HepG2 (cell line): ENCODE measurements at regions not wholly inside any gene's neighbourhood (a gene's known extent, or its start where the extent isn't known, plus 50 kb on each side); places are given as distances from the start of the nearest gene placed in this dataset.

Experiments used
- BRF2 ChIP-seq: sonication (generic); formaldehyde crosslinking; IDR thresholded peaks from 2 replicates; pipeline ENCODE4 v1.8.1; 2022; ENCODE audit warnings: mild to moderate bottlenecking, missing genetic modification reagents
- JDP2 ChIP-seq: sonication (generic); formaldehyde crosslinking; IDR thresholded peaks from 2 replicates; pipeline ENCODE4 v1.8.1; 2022; ENCODE audit warnings: missing genetic modification reagents, borderline replicate concordance
- KLF11 ChIP-seq: IDR thresholded peaks from 2 replicates; pipeline ENCODE4 v1.6.1; 2016; ENCODE audit warnings: missing compliant biosample characterization
- KLF9 ChIP-seq: IDR thresholded peaks from 2 replicates; pipeline ENCODE4 v1.6.1; 2016; ENCODE audit warnings: low read depth
- NR2F6 ChIP-seq, 2 experiments: IDR thresholded peaks; 2 replicates each; pipeline ENCODE4 v1.6.1; 2016; ENCODE audit warnings: antibody characterized with exemption in 1 of 2, mild to moderate bottlenecking in 1 of 2
- PBX3 ChIP-seq: sonication (generic); formaldehyde crosslinking; IDR thresholded peaks from 2 replicates; pipeline ENCODE4 v1.8.1; 2023; ENCODE audit warnings: missing genetic modification reagents, inconsistent platforms, borderline replicate concordance
- PHF8 ChIP-seq: sonication (generic); formaldehyde crosslinking; IDR thresholded peaks from 2 replicates; pipeline ENCODE4 v1.5.0; 2020; ENCODE audit warnings: missing genetic modification reagents
- TOPORS ChIP-seq: sonication (generic); formaldehyde crosslinking; IDR thresholded peaks from 2 replicates; pipeline ENCODE4 v1.8.0; 2023; ENCODE audit warnings: mild to moderate bottlenecking, missing genetic modification reagents
- ZFP36L2 ChIP-seq: sonication (generic); formaldehyde crosslinking; IDR thresholded peaks from 2 replicates; pipeline ENCODE4 v1.4.0; 2020; ENCODE audit warnings: missing genetic modification reagents
- ZNF782 ChIP-seq: sonication (generic); formaldehyde crosslinking; IDR thresholded peaks from 2 replicates; pipeline ENCODE4 v1.4.0; 2020; ENCODE audit warnings: missing genetic modification reagents, mild to moderate bottlenecking, borderline replicate concordance
- TF ChIP-seq, protein P1 (sequence below): sonication (generic); formaldehyde crosslinking; IDR thresholded peaks from 2 replicates; pipeline ENCODE4 v1.4.0; 2020; ENCODE audit warnings: missing genetic modification reagents
- TF ChIP-seq, protein P2 (sequence below): sonication (generic); formaldehyde crosslinking; IDR thresholded peaks from 2 replicates; pipeline ENCODE4 v1.5.1; 2020; ENCODE audit warnings: missing genetic modification reagents, mild to moderate bottlenecking, borderline replicate concordance

DNA sequence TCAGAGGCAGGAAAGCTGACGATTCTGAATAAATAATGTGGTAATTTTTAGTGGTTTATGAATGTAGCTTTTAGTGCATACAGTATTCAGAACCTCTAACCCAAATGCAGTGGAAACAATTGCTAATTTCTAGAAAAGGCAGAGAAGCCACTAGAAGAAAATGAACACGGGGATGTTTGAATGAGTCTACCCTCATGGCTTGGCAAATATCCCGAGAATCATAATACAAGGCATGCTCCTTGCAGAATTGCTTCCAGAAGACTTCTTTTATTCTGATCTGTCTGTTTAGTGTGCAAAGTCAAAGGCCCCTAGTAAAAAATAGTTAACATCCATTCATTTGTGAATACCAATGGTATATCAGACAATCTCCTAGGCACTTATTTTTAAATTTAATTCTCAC is 246.8 kb downstream of the LMO4 start (continued):
- TF ChIP-seq, protein P1, sequence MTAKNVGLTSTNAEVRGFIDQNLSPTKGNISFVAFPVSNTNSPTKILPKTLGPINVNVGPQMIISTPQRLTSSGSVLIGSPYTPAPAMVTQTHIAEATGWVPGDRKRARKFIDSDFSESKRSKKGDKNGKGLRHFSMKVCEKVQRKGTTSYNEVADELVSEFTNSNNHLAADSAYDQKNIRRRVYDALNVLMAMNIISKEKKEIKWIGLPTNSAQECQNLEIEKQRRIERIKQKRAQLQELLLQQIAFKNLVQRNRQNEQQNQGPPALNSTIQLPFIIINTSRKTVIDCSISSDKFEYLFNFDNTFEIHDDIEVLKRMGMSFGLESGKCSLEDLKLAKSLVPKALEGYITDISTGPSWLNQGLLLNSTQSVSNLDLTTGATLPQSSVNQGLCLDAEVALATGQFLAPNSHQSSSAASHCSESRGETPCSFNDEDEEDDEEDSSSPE (CRISPR knock-in tag), result no peak
- TF ChIP-seq ZNF782 (CRISPR knock-in tag), result no peak
- no peak for TF ChIP-seq JDP2
- TF ChIP-seq KLF11, result no peak
- TF ChIP-seq NR2F6 (IDR thresholded peaks at IDR 0.05), result no peak
- TF ChIP-seq NR2F6 (CRISPR knock-in tag; IDR thresholded peaks at IDR 0.05), result no peak
- TF ChIP-seq KLF9 (CRISPR knock-in tag), result no peak
- TF ChIP-seq PHF8 (CRISPR knock-in tag), result no peak
- TF ChIP-seq PBX3 (CRISPR knock-in tag), result no peak
- TF ChIP-seq ZFP36L2, result no peak
- TF ChIP-seq, protein P2, sequence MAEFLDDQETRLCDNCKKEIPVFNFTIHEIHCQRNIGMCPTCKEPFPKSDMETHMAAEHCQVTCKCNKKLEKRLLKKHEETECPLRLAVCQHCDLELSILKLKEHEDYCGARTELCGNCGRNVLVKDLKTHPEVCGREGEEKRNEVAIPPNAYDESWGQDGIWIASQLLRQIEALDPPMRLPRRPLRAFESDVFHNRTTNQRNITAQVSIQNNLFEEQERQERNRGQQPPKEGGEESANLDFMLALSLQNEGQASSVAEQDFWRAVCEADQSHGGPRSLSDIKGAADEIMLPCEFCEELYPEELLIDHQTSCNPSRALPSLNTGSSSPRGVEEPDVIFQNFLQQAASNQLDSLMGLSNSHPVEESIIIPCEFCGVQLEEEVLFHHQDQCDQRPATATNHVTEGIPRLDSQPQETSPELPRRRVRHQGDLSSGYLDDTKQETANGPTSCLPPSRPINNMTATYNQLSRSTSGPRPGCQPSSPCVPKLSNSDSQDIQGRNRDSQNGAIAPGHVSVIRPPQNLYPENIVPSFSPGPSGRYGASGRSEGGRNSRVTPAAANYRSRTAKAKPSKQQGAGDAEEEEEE (CRISPR knock-in tag), result no peak
- TF ChIP-seq BRF2 (CRISPR knock-in tag), result no peak
- TF ChIP-seq TOPORS, result no peak
